Activated T-cell treated with anti-CD3 and anti-CD28 coated beads, Interleukin-2, amount 50 U/mL, for 72 hours (primary cell): ENCODE measurements at regions not wholly inside any gene's neighbourhood (a gene's known extent, or its start where the extent isn't known, plus 50 kb on each side); places are given as distances from the start of the nearest gene placed in this dataset.

ENCODE experiments used
- ATAC-seq, 2 donors: fragments of 150-1000 bp; cut with Tn5 transposase; replicated peaks in 1 of 2; 2 replicates each; pipeline ENCODE4 v1.10.0; 2021; ENCODE audit warnings: moderate library complexity in 2 of 2, mild to moderate bottlenecking in 1 of 2
- DNase-seq, 2 donors: peaks; one replicate each; pipeline ENCODE4 v3.0.0; 2021 to 2022; ENCODE audit warnings: mixed read lengths in 1 of 2
- H3K27ac Mint-ChIP-seq: one replicate; pipeline ENCODE4 v1.8.0; 2022; ENCODE audit warnings: mild to moderate bottlenecking, moderate library complexity, mixed read lengths
- H3K27me3 Mint-ChIP-seq: one replicate; pipeline ENCODE4 v1.8.0; 2022; ENCODE audit warnings: low read depth, mixed read lengths
- H3K36me3 Mint-ChIP-seq, 2 donors: one replicate each; pipeline ENCODE4 v1.8.0; 2022; ENCODE audit warnings: mixed read lengths in 2 of 2, mild to moderate bottlenecking in 1 of 2; ENCODE audit not compliant: insufficient read depth in 2 of 2
- H3K4me1 Mint-ChIP-seq: one replicate; pipeline ENCODE4 v1.8.0; 2022; ENCODE audit warnings: low read depth, mixed read lengths
- H3K4me3 Mint-ChIP-seq, 2 donors: one replicate each; pipeline ENCODE4 v1.8.0; 2022; ENCODE audit warnings: mild to moderate bottlenecking in 2 of 2, mixed read lengths in 2 of 2, moderate library complexity in 2 of 2
- H3K9me3 Mint-ChIP-seq, 2 donors: one replicate each; pipeline ENCODE4 v1.8.0; 2022; ENCODE audit warnings: mixed read lengths in 2 of 2

GRCh38 chr3:116958291-116958690 lies 248.7 kb downstream of the TUSC7 start:
- Mint-ChIP-seq H3K4me3 (no peak overlapping the region), H3K27me3 (no peaks in the 10 kb centered on the region), H3K9me3 (peaks cover 3 to 7% of the 10 kb centered on the region in 2 donors), H3K27ac (no peak overlapping the region), H3K4me1 (no peaks in the 10 kb centered on the region), H3K36me3 (no peaks in the 10 kb centered on the region)
- ATAC-seq (no peak), DNase-seq (no peak)

GRCh38 chr3:116961106-116961505 lies 251.5 kb downstream of the TUSC7 start:
- no peaks in the 10 kb centered on the region for H3K36me3 Mint-ChIP-seq
- H3K27ac Mint-ChIP-seq, result no peak overlapping the region
- peaks cover 3 to 7% of the 10 kb centered on the region in 2 donors for H3K9me3 Mint-ChIP-seq
- H3K4me3 Mint-ChIP-seq, result no peak overlapping the region
- no peaks in the 10 kb centered on the region for H3K27me3 Mint-ChIP-seq
- no peak for DNase-seq
- no peak for ATAC-seq
- H3K4me1 Mint-ChIP-seq, result no peaks in the 10 kb centered on the region

- peaks cover 3 to 7% of the 10 kb centered on the region in 2 donors for H3K9me3 Mint-ChIP-seq
- H3K4me1 Mint-ChIP-seq, result no peaks in the 10 kb centered on the region
- H3K4me3 Mint-ChIP-seq, result no peak overlapping the region
- ATAC-seq (no peak), DNase-seq (no peak)
- H3K36me3 Mint-ChIP-seq, result no peaks in the 10 kb centered on the region
- no peaks in the 10 kb centered on the region for H3K27me3 Mint-ChIP-seq
- H3K27ac Mint-ChIP-seq, result no peak overlapping the region
Observed at GRCh38 chr3:116963802-116964201, 254.2 kb downstream of the TUSC7 start.

GRCh38 chr3:116966649-116967048 lies 257.1 kb downstream of the TUSC7 start:
- no peak overlapping the region for H3K27ac Mint-ChIP-seq
- no peak overlapping the region for H3K4me3 Mint-ChIP-seq
- H3K4me1 Mint-ChIP-seq, result no peaks in the 10 kb centered on the region
- H3K36me3 Mint-ChIP-seq, result no peaks in the 10 kb centered on the region
- DNase-seq, result no peak
- ATAC-seq, result no peak
- H3K27me3 Mint-ChIP-seq, result no peaks in the 10 kb centered on the region
- H3K9me3 Mint-ChIP-seq, result peaks cover 3 to 7% of the 10 kb centered on the region in 2 donors

GRCh38 chr3:116969135-116969534 lies 259.6 kb downstream of the TUSC7 start:
- DNase-seq, result no peak
- no peaks in the 10 kb centered on the region for H3K4me1 Mint-ChIP-seq
- no peak for ATAC-seq
- H3K4me3 Mint-ChIP-seq, result no peak overlapping the region
- H3K9me3 Mint-ChIP-seq, result peaks cover 2 to 3% of the 10 kb centered on the region in 2 donors
- H3K27ac Mint-ChIP-seq, result no peak overlapping the region
- H3K36me3 Mint-ChIP-seq, result no peaks in the 10 kb centered on the region
- no peaks in the 10 kb centered on the region for H3K27me3 Mint-ChIP-seq

GRCh38 chr3:116969646-116970045 lies 260.1 kb downstream of the TUSC7 start:
- DNase-seq (no peak), ATAC-seq (no peak)
- Mint-ChIP-seq H3K4me3 (no peak overlapping the region), H3K9me3 (peaks cover 0 to 3% of the 10 kb centered on the region in 2 donors), H3K4me1 (no peaks in the 10 kb centered on the region), H3K27ac (no peak overlapping the region), H3K27me3 (no peaks in the 10 kb centered on the region), H3K36me3 (no peaks in the 10 kb centered on the region)

GRCh38 chr3:116971531-116971930 lies 262.0 kb downstream of the TUSC7 start:
- H3K4me3 Mint-ChIP-seq, result no peak overlapping the region
- H3K9me3 Mint-ChIP-seq, result peaks cover 0 to 7% of the 10 kb centered on the region in 2 donors
- no peaks in the 10 kb centered on the region for H3K4me1 Mint-ChIP-seq
- no peak for ATAC-seq
- no peak for DNase-seq
- H3K27me3 Mint-ChIP-seq, result no peaks in the 10 kb centered on the region
- no peak overlapping the region for H3K27ac Mint-ChIP-seq
- no peaks in the 10 kb centered on the region for H3K36me3 Mint-ChIP-seq

- Mint-ChIP-seq H3K4me3 (no peak overlapping the region), H3K36me3 (no peaks in the 10 kb centered on the region), H3K27ac (no peak overlapping the region), H3K9me3 (peaks cover 1 to 9% of the 10 kb centered on the region in 2 donors), H3K4me1 (no peaks in the 10 kb centered on the region), H3K27me3 (no peaks in the 10 kb centered on the region)
- DNase-seq, result no peak
- ATAC-seq, result no peak
Observed at GRCh38 chr3:116974702-116975101, 265.1 kb downstream of the TUSC7 start.

GRCh38 chr3:116977441-116977840 lies 267.9 kb downstream of the TUSC7 start:
- Mint-ChIP-seq H3K36me3 (no peaks in the 10 kb centered on the region), H3K4me1 (no peaks in the 10 kb centered on the region), H3K9me3 (peaks cover 1 to 12% of the 10 kb centered on the region in 2 donors), H3K27ac (no peak overlapping the region), H3K27me3 (no peaks in the 10 kb centered on the region), H3K4me3 (no peak overlapping the region)
- DNase-seq, result no peak
- ATAC-seq, result no peak

GRCh38 chr3:116980099-116980498 lies 270.5 kb downstream of the TUSC7 start:
- H3K27me3 Mint-ChIP-seq, result no peaks in the 10 kb centered on the region
- H3K9me3 Mint-ChIP-seq, result peaks cover 7 to 12% of the 10 kb centered on the region in 2 donors
- H3K36me3 Mint-ChIP-seq, result no peaks in the 10 kb centered on the region
- H3K27ac Mint-ChIP-seq, result no peak overlapping the region
- no peaks in the 10 kb centered on the region for H3K4me1 Mint-ChIP-seq
- ATAC-seq (no peak), DNase-seq (no peak)
- no peak overlapping the region for H3K4me3 Mint-ChIP-seq

GRCh38 chr3:116981089-116981488 lies 271.5 kb downstream of the TUSC7 start:
- peaks cover 9 to 10% of the 10 kb centered on the region in 2 donors for H3K9me3 Mint-ChIP-seq
- H3K27me3 Mint-ChIP-seq, result no peaks in the 10 kb centered on the region
- no peak overlapping the region for H3K4me3 Mint-ChIP-seq
- ATAC-seq (no peak), DNase-seq (no peak)
- no peak overlapping the region for H3K27ac Mint-ChIP-seq
- no peaks in the 10 kb centered on the region for H3K4me1 Mint-ChIP-seq
- H3K36me3 Mint-ChIP-seq, result no peaks in the 10 kb centered on the region

- Mint-ChIP-seq H3K27ac (no peak overlapping the region), H3K9me3 (peaks cover 6 to 7% of the 10 kb centered on the region in 2 donors), H3K36me3 (no peaks in the 10 kb centered on the region), H3K27me3 (no peaks in the 10 kb centered on the region), H3K4me3 (no peak overlapping the region), H3K4me1 (no peaks in the 10 kb centered on the region)
- DNase-seq, result no peak
- no peak for ATAC-seq
Observed at GRCh38 chr3:116984301-116984700, 274.7 kb downstream of the TUSC7 start.

GRCh38 chr3:116994351-116994879 lies 284.8 kb downstream of the TUSC7 start:
- DNase-seq (no peak), ATAC-seq (no peak)
- Mint-ChIP-seq H3K9me3 (peaks cover 0 to 4% of the 10 kb centered on the region in 2 donors), H3K36me3 (no peaks in the 10 kb centered on the region), H3K27me3 (no peaks in the 10 kb centered on the region), H3K27ac (no peak overlapping the region), H3K4me3 (no peak overlapping the region), H3K4me1 (no peaks in the 10 kb centered on the region)

GRCh38 chr3:117003501-117003900 lies 293.9 kb downstream of the TUSC7 start:
- Mint-ChIP-seq H3K27me3 (no peaks in the 10 kb centered on the region), H3K4me1 (no peaks in the 10 kb centered on the region), H3K4me3 (no peak overlapping the region), H3K27ac (no peak overlapping the region), H3K9me3 (no peaks in the 10 kb centered on the region), H3K36me3 (no peaks in the 10 kb centered on the region)
- no peak for ATAC-seq
- no peak for DNase-seq
